ENCODE measurements at regions not wholly inside any gene's neighbourhood (a gene's known extent, or its start where the extent isn't known, plus 50 kb on each side); places are given as distances from the start of the nearest gene placed in this dataset.
A peak's percentile ranks its signal among the peaks of the same experiment; 100 is the strongest.

GRCh38 chr13:111510502-111511218 lies 190.2 kb downstream of the TEX29 start:
- Histone ChIP-seq H3K4me3 (ENCODE audit: low read length in 2 of 2) (no peak overlapping the region), H3K36me3 (ENCODE audit: insufficient read depth, low read length) (no peaks in the 10 kb centered on the region), H3K9me3 (ENCODE audit: control insufficient read depth in 1 of 2, low read length in 2 of 2) (no peaks in the 10 kb centered on the region), H3K27me3 (ENCODE audit: insufficient read depth, low read length) (no peaks in the 10 kb centered on the region), H3K4me1 (ENCODE audit: insufficient read depth, low read length) (no peaks in the 10 kb centered on the region), H3K27ac (ENCODE audit: low read depth, low read length) (no peak overlapping the region)
- ChIA-PET CTCF (ENCODE audit: partially characterized antibody) (no interaction called here), POLR2A (ENCODE audit: partially characterized antibody) (no interaction called here)
- Mint-ChIP-seq H3K27ac (no peak overlapping the region), H3K27me3 (peaks cover 7 to 12% of the 10 kb centered on the region in 2 donors), H3K4me3 (no peak overlapping the region), H3K4me1 (peaks cover 0 to 2% (median 0%) of the 10 kb centered on the region in 4 donors), H3K36me3 (no peaks in the 10 kb centered on the region), H3K9me3 (peaks cover 0 to 1% (median 0%) of the 10 kb centered on the region in 8 donors)
- intact Hi-C loops (cut with micrococcal nuclease), result no loop called here
- no peak for DNase-seq

GRCh38 chr13:111511219-111511732 lies 190.8 kb downstream of the TEX29 start:
- ChIA-PET CTCF (ENCODE audit: partially characterized antibody) (no interaction called here), POLR2A (ENCODE audit: partially characterized antibody) (no interaction called here)
- Mint-ChIP-seq H3K27me3 (peaks cover 6 to 12% of the 10 kb centered on the region in 2 donors), H3K4me1 (peaks cover 0 to 2% (median 0%) of the 10 kb centered on the region in 4 donors), H3K9me3 (peaks cover 0 to 1% (median 0%) of the 10 kb centered on the region in 8 donors), H3K27ac (peak overlapping the region in 1 of 7 donors; percentile 41), H3K36me3 (no peaks in the 10 kb centered on the region), H3K4me3 (no peak overlapping the region)
- Histone ChIP-seq H3K4me3 (ENCODE audit: low read length in 2 of 2) (no peak overlapping the region), H3K36me3 (ENCODE audit: insufficient read depth, low read length) (no peaks in the 10 kb centered on the region), H3K27ac (ENCODE audit: low read depth, low read length) (no peak overlapping the region), H3K4me1 (ENCODE audit: insufficient read depth, low read length) (no peaks in the 10 kb centered on the region), H3K9me3 (ENCODE audit: control insufficient read depth in 1 of 2, low read length in 2 of 2) (no peaks in the 10 kb centered on the region), H3K27me3 (ENCODE audit: insufficient read depth, low read length) (no peaks in the 10 kb centered on the region)
- DNase-seq, result no peak
- intact Hi-C loops (cut with micrococcal nuclease), result no loop called here

- H3K9me3 Mint-ChIP-seq, result peaks cover 0 to 1% (median 0%) of the 10 kb centered on the region in 8 donors
- intact Hi-C loops (cut with micrococcal nuclease), result no loop called here
- no peak overlapping the region for H3K27ac ChIP-seq (ENCODE audit: low read depth, low read length)
- no peak for DNase-seq
- ChIA-PET CTCF (ENCODE audit: partially characterized antibody) (no interaction called here), POLR2A (ENCODE audit: partially characterized antibody) (no interaction called here)
- no peaks in the 10 kb centered on the region for H3K27me3 ChIP-seq (ENCODE audit: insufficient read depth, low read length)
- H3K4me3 ChIP-seq (ENCODE audit: low read length in 2 of 2), result no peak overlapping the region
- no peak overlapping the region for H3K27ac Mint-ChIP-seq
- H3K4me1 Mint-ChIP-seq, result peaks cover 0 to 2% (median 0%) of the 10 kb centered on the region in 4 donors
- H3K36me3 ChIP-seq (ENCODE audit: insufficient read depth, low read length), result no peaks in the 10 kb centered on the region
- H3K4me1 ChIP-seq (ENCODE audit: insufficient read depth, low read length), result no peaks in the 10 kb centered on the region
- no peak overlapping the region for H3K4me3 Mint-ChIP-seq
- peaks cover 2 to 7% of the 10 kb centered on the region in 2 donors for H3K27me3 Mint-ChIP-seq
- H3K36me3 Mint-ChIP-seq, result no peaks in the 10 kb centered on the region
- H3K9me3 ChIP-seq (ENCODE audit: control insufficient read depth in 1 of 2, low read length in 2 of 2), result no peaks in the 10 kb centered on the region
Observed at GRCh38 chr13:111511805-111512504, 191.5 kb downstream of the TEX29 start.

DNA sequence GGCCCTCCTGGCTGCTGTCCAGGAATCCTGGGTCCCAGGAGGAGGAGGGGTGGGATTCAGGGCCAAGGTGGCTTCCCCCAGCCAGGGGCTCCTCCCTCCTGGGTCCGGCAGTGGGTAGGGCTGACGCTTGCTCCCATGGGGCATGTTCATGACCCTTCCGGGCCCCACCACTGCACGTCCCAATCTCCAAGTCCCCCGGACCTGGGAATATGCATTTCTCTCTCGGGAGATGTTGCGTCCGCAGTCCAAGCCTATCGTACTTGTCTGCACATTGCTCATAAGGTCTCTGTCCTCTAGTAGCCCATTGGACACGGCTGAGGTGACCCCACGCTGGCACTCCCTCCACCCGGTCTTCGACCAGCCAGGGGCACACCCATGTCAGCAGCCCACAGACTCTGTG lies 192.3 kb downstream of the TEX29 start:
- Mint-ChIP-seq H3K9me3 (peaks cover 0 to 1% (median 0%) of the 10 kb centered on the region in 8 donors), H3K4me3 (no peak overlapping the region), H3K27me3 (peaks cover 2 to 6% of the 10 kb centered on the region in 2 donors), H3K36me3 (no peaks in the 10 kb centered on the region), H3K27ac (no peak overlapping the region), H3K4me1 (peaks cover 0 to 2% (median 0%) of the 10 kb centered on the region in 4 donors)
- CTCF ChIA-PET (ENCODE audit: partially characterized antibody), result no interaction called here
- POLR2A ChIA-PET (ENCODE audit: partially characterized antibody), result no interaction called here
- Histone ChIP-seq H3K4me1 (ENCODE audit: insufficient read depth, low read length) (no peaks in the 10 kb centered on the region), H3K36me3 (ENCODE audit: insufficient read depth, low read length) (no peaks in the 10 kb centered on the region), H3K27ac (ENCODE audit: low read depth, low read length) (no peak overlapping the region), H3K9me3 (ENCODE audit: control insufficient read depth in 1 of 2, low read length in 2 of 2) (no peaks in the 10 kb centered on the region), H3K4me3 (ENCODE audit: low read length in 2 of 2) (no peak overlapping the region), H3K27me3 (ENCODE audit: insufficient read depth, low read length) (no peaks in the 10 kb centered on the region)
- DNase-seq, result no peak
- intact Hi-C loops (cut with micrococcal nuclease), result no loop called here

DNA sequence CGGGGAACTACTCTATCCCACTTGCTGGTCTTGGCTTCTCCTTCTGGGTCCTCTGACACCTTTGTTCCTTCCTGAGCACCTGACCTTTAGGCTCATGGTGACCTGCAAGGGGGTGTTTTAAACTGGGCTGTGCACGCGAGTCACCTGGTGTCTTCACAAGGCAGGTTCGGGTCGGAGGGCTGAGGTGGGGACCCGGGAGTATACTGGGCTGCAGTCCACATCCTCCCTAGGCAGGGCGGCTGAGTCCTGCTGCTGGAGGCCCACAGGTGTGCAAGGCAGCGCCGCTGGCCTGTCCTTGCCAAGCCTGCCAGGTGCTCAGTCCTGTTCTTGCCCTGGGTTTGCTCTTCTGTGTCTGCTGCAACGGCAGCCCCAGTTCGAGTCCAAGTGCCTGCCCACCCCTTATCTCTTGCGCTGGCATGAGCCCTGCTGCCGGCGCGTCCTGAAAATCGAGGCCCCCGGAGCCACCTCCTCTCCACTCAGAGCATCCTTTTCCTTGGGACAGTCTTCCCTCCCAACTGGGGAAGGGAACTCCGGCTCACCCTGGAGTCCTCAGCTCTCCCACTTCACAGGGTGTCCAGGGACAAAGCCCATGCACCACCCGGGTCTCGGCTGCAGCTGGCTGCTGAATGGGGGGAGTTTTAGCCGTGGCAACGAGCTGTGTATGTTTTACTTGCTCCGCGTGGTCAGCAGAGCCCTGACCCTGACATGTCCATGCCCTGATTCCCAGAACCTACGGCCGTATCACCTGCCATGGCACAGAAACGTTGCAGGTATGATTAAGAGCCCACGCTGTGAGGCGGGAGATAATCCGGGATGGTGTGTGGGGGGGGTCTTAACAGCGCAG lies 193.5 kb downstream of the TEX29 start:
- no peaks in the 10 kb centered on the region for H3K36me3 Mint-ChIP-seq
- ChIA-PET POLR2A (ENCODE audit: partially characterized antibody) (no interaction called here), CTCF (ENCODE audit: partially characterized antibody) (no interaction called here)
- H3K4me1 Mint-ChIP-seq, result peaks cover 0 to 2% (median 0%) of the 10 kb centered on the region in 4 donors
- H3K4me1 ChIP-seq (ENCODE audit: insufficient read depth, low read length), result no peaks in the 10 kb centered on the region
- intact Hi-C loops (cut with micrococcal nuclease), result no loop called here
- H3K9me3 Mint-ChIP-seq, result peaks cover 0 to 1% (median 0%) of the 10 kb centered on the region in 8 donors
- no peak for DNase-seq
- no peak overlapping the region for H3K27ac ChIP-seq (ENCODE audit: low read depth, low read length)
- no peaks in the 10 kb centered on the region for H3K9me3 ChIP-seq (ENCODE audit: control insufficient read depth in 1 of 2, low read length in 2 of 2)
- H3K36me3 ChIP-seq (ENCODE audit: insufficient read depth, low read length), result no peaks in the 10 kb centered on the region
- H3K27ac Mint-ChIP-seq, result no peak overlapping the region
- no peak overlapping the region for H3K4me3 ChIP-seq (ENCODE audit: low read length in 2 of 2)
- no peak overlapping the region for H3K4me3 Mint-ChIP-seq
- peaks cover 2 to 3% of the 10 kb centered on the region in 2 donors for H3K27me3 Mint-ChIP-seq
- no peaks in the 10 kb centered on the region for H3K27me3 ChIP-seq (ENCODE audit: insufficient read depth, low read length)

DNA sequence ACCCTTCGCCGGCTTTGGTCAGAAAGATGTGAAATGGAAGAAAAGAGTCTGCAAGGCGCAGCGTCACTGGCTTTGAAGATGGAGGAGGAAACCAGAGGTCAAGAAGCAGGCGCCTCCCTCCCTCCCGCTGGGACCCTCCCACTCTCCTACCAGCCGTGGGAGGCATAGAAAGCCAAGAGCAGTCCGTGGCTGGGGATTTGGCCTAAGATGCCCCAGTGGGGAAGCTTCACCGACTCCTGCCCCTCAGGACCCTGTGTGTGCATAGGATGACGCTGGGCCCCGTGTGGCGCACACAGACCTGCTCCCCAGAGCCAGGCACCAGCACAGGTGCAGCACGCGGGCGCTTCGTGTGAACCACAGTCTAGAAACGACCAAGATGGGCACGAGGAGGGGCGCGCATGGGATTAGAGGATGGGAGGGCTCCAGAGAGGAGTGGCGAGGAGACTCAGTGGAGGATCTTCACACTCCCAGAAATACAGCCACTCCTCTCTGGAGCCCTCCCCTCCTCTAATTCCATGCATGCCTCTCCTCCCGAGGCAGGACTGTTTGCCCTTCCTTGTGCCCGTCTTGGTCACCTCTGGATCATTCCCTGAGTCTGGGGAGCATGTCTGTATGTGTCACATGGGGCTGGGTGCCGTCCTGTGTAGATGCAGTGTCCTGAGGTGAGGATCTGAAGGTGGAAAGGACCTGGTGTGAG lies 194.3 kb downstream of the TEX29 start:
- POLR2A ChIA-PET (ENCODE audit: partially characterized antibody), result no interaction called here
- peaks cover 0 to 1% (median 0%) of the 10 kb centered on the region in 8 donors for H3K9me3 Mint-ChIP-seq
- Histone ChIP-seq H3K27me3 (ENCODE audit: insufficient read depth, low read length) (no peaks in the 10 kb centered on the region), H3K9me3 (ENCODE audit: control insufficient read depth in 1 of 2, low read length in 2 of 2) (no peaks in the 10 kb centered on the region), H3K36me3 (ENCODE audit: insufficient read depth, low read length) (no peaks in the 10 kb centered on the region), H3K4me1 (ENCODE audit: insufficient read depth, low read length) (no peaks in the 10 kb centered on the region), H3K27ac (ENCODE audit: low read depth, low read length) (no peak overlapping the region), H3K4me3 (ENCODE audit: low read length in 2 of 2) (no peak overlapping the region)
- no peak overlapping the region for H3K27ac Mint-ChIP-seq
- DNase-seq, result no peak
- H3K36me3 Mint-ChIP-seq, result no peaks in the 10 kb centered on the region
- no peak overlapping the region for H3K4me3 Mint-ChIP-seq
- intact Hi-C loops (cut with micrococcal nuclease), result no loop called here
- peaks cover 2 to 3% of the 10 kb centered on the region in 2 donors for H3K27me3 Mint-ChIP-seq
- H3K4me1 Mint-ChIP-seq, result peaks cover 0 to 2% (median 0%) of the 10 kb centered on the region in 4 donors
- CTCF ChIA-PET (ENCODE audit: partially characterized antibody), result no interaction called here

DNA sequence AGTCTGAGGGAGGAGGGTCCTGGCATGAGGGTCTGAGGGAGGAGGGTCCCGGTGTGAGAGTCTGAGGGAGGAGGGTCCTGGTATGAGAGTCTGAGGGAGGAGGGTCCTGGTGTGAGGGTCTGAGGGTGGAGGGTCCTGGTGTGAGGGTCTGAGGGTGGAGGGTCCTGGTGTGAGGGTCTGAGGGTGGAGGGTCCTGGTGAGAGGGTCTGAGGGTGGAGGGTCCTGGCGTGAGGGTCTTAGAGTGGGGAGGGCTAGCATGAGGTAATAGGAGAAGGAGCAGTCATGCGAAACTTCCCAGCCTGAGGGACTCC lies 194.8 kb downstream of the TEX29 start:
- Mint-ChIP-seq H3K9me3 (peaks cover 0 to 1% (median 0%) of the 10 kb centered on the region in 8 donors), H3K36me3 (no peaks in the 10 kb centered on the region), H3K4me3 (no peak overlapping the region), H3K4me1 (peaks cover 0 to 2% (median 0%) of the 10 kb centered on the region in 4 donors), H3K27me3 (peaks cover 2 to 3% of the 10 kb centered on the region in 2 donors), H3K27ac (no peak overlapping the region)
- H3K9me3 ChIP-seq (ENCODE audit: control insufficient read depth in 1 of 2, low read length in 2 of 2), result no peaks in the 10 kb centered on the region
- H3K27ac ChIP-seq (ENCODE audit: low read depth, low read length), result no peak overlapping the region
- ChIA-PET POLR2A (ENCODE audit: partially characterized antibody) (no interaction called here), CTCF (ENCODE audit: partially characterized antibody) (no interaction called here)
- H3K4me3 ChIP-seq (ENCODE audit: low read length in 2 of 2), result no peak overlapping the region
- no peaks in the 10 kb centered on the region for H3K36me3 ChIP-seq (ENCODE audit: insufficient read depth, low read length)
- no peak for DNase-seq
- no peaks in the 10 kb centered on the region for H3K4me1 ChIP-seq (ENCODE audit: insufficient read depth, low read length)
- intact Hi-C loops (cut with micrococcal nuclease), result no loop called here
- H3K27me3 ChIP-seq (ENCODE audit: insufficient read depth, low read length), result no peaks in the 10 kb centered on the region
